Caco-2 (cell line): ENCODE measurements at regions not wholly inside any gene's neighbourhood (a gene's known extent, or its start where the extent isn't known, plus 50 kb on each side); places are given as distances from the start of the nearest gene placed in this dataset.
"Not testable (repeated sequence)": the region's sequence is repeated elsewhere in the genome, so short reads cannot be mapped to it uniquely, and the experiment has no call there.

Experiments used
- BruUV-seq: library from RNA; stranded (reverse); fragments of 400-500 nt; replicated peaks from 2 replicates; lab custom pipeline; 2021; lab: Mats Ljungman, UMichigan
- CTCF ChIA-PET: fragments of 300-600 bp; sonication (Branson Sonifier 250); formaldehyde crosslinking; loops from one replicate; lab custom pipeline; 2022; ENCODE audit warnings: antibody characterized with exemption; lab: Charles Lee
- POLR2A ChIA-PET: fragments of 300-600 bp; sonication (Branson Sonifier 250); formaldehyde crosslinking; loops from one replicate; lab custom pipeline; 2022; ENCODE audit warnings: antibody characterized with exemption; lab: Charles Lee
- DNase-seq, 2 experiments: peaks; one replicate each; pipeline versions ENCODE4 v3.0.0 to v3.0.0-alpha.2; 2020 to 2022
- H3K27me3 ChIP-seq: replicated peaks from 2 replicates; pipeline ENCODE4 v1.6.0; 2011; ENCODE audit warnings: low read length; ENCODE audit not compliant: control insufficient read depth, insufficient read depth
- H3K36me3 ChIP-seq: 2 replicates; pipeline ENCODE4 v1.5.1; 2011; ENCODE audit warnings: low read length; ENCODE audit not compliant: control insufficient read depth, insufficient read depth
- H3K4me1 ChIP-seq: fragments of 250-450 bp; sonication (Bioruptor Pico); 2 replicates; pipeline ENCODE4 v1.5.1; 2020; ENCODE audit warnings: mild to moderate bottlenecking
- H3K4me3 ChIP-seq: 2 replicates; pipeline ENCODE4 v1.5.1; 2011; ENCODE audit warnings: low read depth, mild to moderate bottlenecking, control low read depth, low read length
- H3K9me3 ChIP-seq: fragments of 250-450 bp; sonication (Bioruptor Pico); 2 replicates; pipeline ENCODE4 v1.5.1; 2020; ENCODE audit warnings: mild to moderate bottlenecking, moderate library complexity
- H3K27ac Mint-ChIP-seq: one replicate; pipeline ENCODE4 v1.8.0; 2022; ENCODE audit warnings: mixed read lengths; ENCODE audit not compliant: unreplicated experiment
- H3K27me3 Mint-ChIP-seq: one replicate; pipeline ENCODE4 v1.8.0; 2022; ENCODE audit warnings: mixed read lengths; ENCODE audit not compliant: insufficient read depth, unreplicated experiment
- H3K36me3 Mint-ChIP-seq: one replicate; pipeline ENCODE4 v1.8.0; 2022; ENCODE audit warnings: mild to moderate bottlenecking, mixed read lengths; ENCODE audit not compliant: insufficient read depth, unreplicated experiment
- H3K4me1 Mint-ChIP-seq: one replicate; pipeline ENCODE4 v1.8.0; 2022; ENCODE audit warnings: low read depth, mixed read lengths; ENCODE audit not compliant: unreplicated experiment
- H3K4me3 Mint-ChIP-seq: one replicate; pipeline ENCODE4 v1.8.0; 2022; ENCODE audit warnings: mild to moderate bottlenecking, moderate library complexity, mixed read lengths; ENCODE audit not compliant: unreplicated experiment
- H3K9me3 Mint-ChIP-seq: one replicate; pipeline ENCODE4 v1.8.0; 2022; ENCODE audit warnings: mixed read lengths; ENCODE audit not compliant: unreplicated experiment
- CTCF ChIP-seq, 2 experiments: fragments of 200-600 bp in 1 of 2; IDR thresholded peaks; 1 replicate in 1 of 2; 2 replicates in 1 of 2; pipeline versions ENCODE4 v1.5.1 to v1.8.0; 2011 to 2022; ENCODE audit warnings: antibody characterized with exemption in 1 of 2, control low read depth in 1 of 2, inconsistent platforms in 1 of 2, low read depth in 1 of 2, low read length in 1 of 2, mild to moderate bottlenecking in 1 of 2, moderate library complexity in 1 of 2; ENCODE audit not compliant: insufficient read depth in 1 of 2, severe bottlenecking in 1 of 2, unreplicated experiment in 1 of 2
- intact Hi-C: fragments of 100-400 bp; cut with micrococcal nuclease; formaldehyde crosslinking; loops from one replicate; pipeline ENCODE4 v1.10.0; 2022; ENCODE audit not compliant: unreplicated experiment

DNA sequence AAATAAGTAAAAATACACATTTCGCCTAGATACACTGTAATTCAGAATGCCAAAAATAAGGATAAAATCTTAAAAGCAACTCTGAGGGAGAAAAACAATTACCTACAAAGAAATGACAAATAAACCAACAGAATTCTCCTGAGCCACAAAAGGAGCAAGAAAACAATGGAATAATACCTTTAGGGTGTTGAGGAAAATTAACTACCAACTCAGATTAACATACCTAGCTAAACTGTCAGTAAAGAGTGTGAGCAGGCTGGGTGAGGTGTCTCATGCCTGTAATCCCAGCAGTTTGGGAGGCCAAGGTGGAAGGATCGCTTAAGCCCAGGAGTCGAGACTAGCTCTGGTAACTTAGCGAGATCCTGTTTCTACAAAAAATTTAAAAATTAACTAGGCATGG is 81.5 kb downstream of the C9orf50 start:
- Mint-ChIP-seq H3K36me3 (no peaks in the 10 kb centered on the region), H3K27ac (no peak overlapping the region), H3K9me3 (peaks cover 10% of the 10 kb centered on the region), H3K4me3 (no peak overlapping the region), H3K27me3 (no peaks in the 10 kb centered on the region), H3K4me1 (peaks cover 4% of the 10 kb centered on the region)
- ChIA-PET CTCF (interaction anchor here (0.6 kb wide), 2 partner anchors 13 to 676 kb away, joined by 3 to 4 read pairs; no protein-coding TSS in a partner anchor), POLR2A (no interaction called here)
- no peak for DNase-seq
- no peak for TF ChIP-seq CTCF (IDR thresholded peaks at IDR 0.05; ENCODE audit: insufficient read depth in 1 of 2, low read depth in 1 of 2, low read length in 1 of 2, severe bottlenecking in 1 of 2, unreplicated experiment in 1 of 2)
- peaks cover 9% of the 10 kb centered on the region for H3K9me3 ChIP-seq
- H3K36me3 ChIP-seq, result no peaks in the 10 kb centered on the region
- intact Hi-C loops, result no loop called here
- no peak overlapping the region for H3K4me3 ChIP-seq
- H3K4me1 ChIP-seq, result no peaks in the 10 kb centered on the region
- H3K27me3 ChIP-seq, result no peaks in the 10 kb centered on the region
- no TSS peak for BruUV-seq

GRCh38 chr9:129531860-129532402 is 89.0 kb downstream of the C9orf50 start:
- H3K27me3 Mint-ChIP-seq, H3K36me3 Mint-ChIP-seq, H3K36me3 ChIP-seq, DNase-seq, H3K9me3 ChIP-seq, H3K4me3 ChIP-seq, H3K4me1 ChIP-seq, CTCF ChIA-PET, BruUV-seq, H3K27ac Mint-ChIP-seq, POLR2A ChIA-PET, H3K4me3 Mint-ChIP-seq, H3K27me3 ChIP-seq, H3K4me1 Mint-ChIP-seq, intact Hi-C loops: not testable (repeated sequence)
- peaks cover 31% of the 10 kb centered on the region for H3K9me3 Mint-ChIP-seq

DNA sequence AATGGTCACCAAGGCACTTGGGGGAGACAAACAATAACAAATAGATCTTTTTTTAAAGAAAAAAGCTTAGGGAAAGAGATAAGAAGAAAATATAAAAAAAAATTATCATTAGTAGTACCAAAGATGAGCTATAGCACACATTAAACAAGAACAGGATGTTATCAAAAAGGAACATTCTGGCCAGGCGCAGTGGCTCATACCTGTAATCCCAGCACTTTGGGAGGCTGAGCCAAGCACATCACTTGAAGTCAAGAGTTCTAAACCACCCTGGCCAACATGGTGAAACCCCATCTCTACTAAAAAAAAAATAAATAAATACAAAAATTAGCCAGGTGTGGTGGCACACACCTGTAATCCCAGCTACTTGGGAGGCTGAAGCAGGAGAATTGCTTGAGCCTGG is 92.9 kb downstream of the C9orf50 start:
- POLR2A ChIA-PET, result interaction anchor here (0.7 kb wide), 1 partner anchor 78 kb away, joined by 3 read pairs; no protein-coding TSS in a partner anchor
- H3K36me3 ChIP-seq, result not testable (repeated sequence)

GRCh38 chr9:129525656-129526196 is 95.2 kb downstream of the C9orf50 start:
- POLR2A ChIA-PET, result no interaction called here

More for the DNA sequence above, 92.9 kb downstream of the C9orf50 start:
- DNase-seq, H3K27me3 ChIP-seq, H3K4me3 ChIP-seq, H3K4me3 Mint-ChIP-seq, H3K4me1 ChIP-seq, BruUV-seq, intact Hi-C loops, H3K4me1 Mint-ChIP-seq, H3K36me3 Mint-ChIP-seq, H3K27ac Mint-ChIP-seq, H3K9me3 ChIP-seq, H3K27me3 Mint-ChIP-seq: not testable (repeated sequence)
- CTCF ChIA-PET, result interaction anchor here (1.2 kb wide), 1 partner anchor 68 kb away, joined by 3 read pairs; no protein-coding TSS in a partner anchor
- peaks cover 42% of the 10 kb centered on the region for H3K9me3 Mint-ChIP-seq

More at GRCh38 chr9:129525656-129526196, 95.2 kb downstream of the C9orf50 start:
- Mint-ChIP-seq H3K4me1 (no peaks in the 10 kb centered on the region), H3K27ac (no peak overlapping the region), H3K36me3 (no peaks in the 10 kb centered on the region), H3K9me3 (peaks cover 26% of the 10 kb centered on the region), H3K4me3 (no peak overlapping the region), H3K27me3 (no peaks in the 10 kb centered on the region)
- Histone ChIP-seq H3K4me1 (no peaks in the 10 kb centered on the region), H3K9me3 (no peaks in the 10 kb centered on the region), H3K36me3 (no peaks in the 10 kb centered on the region), H3K27me3 (no peaks in the 10 kb centered on the region), H3K4me3 (no peak overlapping the region)
- CTCF ChIA-PET, result no interaction called here
- no peak for DNase-seq
- intact Hi-C loops, result no loop called here
- TF ChIP-seq CTCF (IDR thresholded peaks at IDR 0.05; ENCODE audit: insufficient read depth in 1 of 2, low read depth in 1 of 2, low read length in 1 of 2, severe bottlenecking in 1 of 2, unreplicated experiment in 1 of 2), result no peak
- BruUV-seq, result no TSS peak
